GM21360 (cell line): ENCODE measurements at regions not wholly inside any gene's neighbourhood (a gene's known extent, or its start where the extent isn't known, plus 50 kb on each side); places are given as distances from the start of the nearest gene placed in this dataset.
"Not testable (repeated sequence)": the region's sequence is repeated elsewhere in the genome, so short reads cannot be mapped to it uniquely, and the experiment has no call there.

ENCODE experiments used
- ATAC-seq: cut with Tn5 transposase; IDR thresholded peaks from one replicate; pipeline ENCODE4 v1.9.1; 2021; ENCODE audit warnings: mild to moderate bottlenecking, moderate library complexity; ENCODE audit not compliant: unreplicated experiment

- no peak for ATAC-seq
Measured at GRCh38 chr1:232146514-232146913, 483.4 kb downstream of the SIPA1L2 start.

- ATAC-seq: no peak
Measured at GRCh38 chr1:232145768-232146167, 484.2 kb downstream of the SIPA1L2 start.

- no peak for ATAC-seq
Measured at GRCh38 chr1:232144696-232145230, 485.2 kb downstream of the SIPA1L2 start.

- ATAC-seq: no peak
Measured at GRCh38 chr1:232143315-232143886, 486.5 kb downstream of the SIPA1L2 start.

GRCh38 chr1:232142403-232143314 is 487.3 kb downstream of the SIPA1L2 start:
- no peak for ATAC-seq

- ATAC-seq: not testable (repeated sequence)
Measured at GRCh38 chr1:232141167-232141448, 488.8 kb downstream of the SIPA1L2 start.

- ATAC-seq: no peak
Measured at GRCh38 chr1:232140419-232141166, 489.3 kb downstream of the SIPA1L2 start.

- ATAC-seq: no peak
Measured at GRCh38 chr1:232139444-232139843, 490.5 kb downstream of the SIPA1L2 start.

- no peak for ATAC-seq
Measured at GRCh38 chr1:232138044-232138443, 491.9 kb downstream of the SIPA1L2 start.

- ATAC-seq: no peak
Measured at GRCh38 chr1:232137066-232137465, 492.9 kb downstream of the SIPA1L2 start.

GRCh38 chr1:232136136-232136535 is 493.8 kb downstream of the SIPA1L2 start:
- no peak for ATAC-seq

GRCh38 chr1:232134365-232134764 is 495.6 kb downstream of the SIPA1L2 start:
- no peak for ATAC-seq

- no peak for ATAC-seq
Measured at GRCh38 chr1:232132572-232132971, 497.4 kb downstream of the SIPA1L2 start.

GRCh38 chr1:232131715-232132391 is 498.1 kb downstream of the SIPA1L2 start:
- no peak for ATAC-seq

- no peak for ATAC-seq
Measured at GRCh38 chr1:232130815-232131480, 499.0 kb downstream of the SIPA1L2 start.

- ATAC-seq: no peak
Measured at GRCh38 chr1:232127190-232127589, 500.6 kb downstream of the DISC1 start.

GRCh38 chr1:232123775-232124659 is 497.4 kb downstream of the DISC1 start:
- ATAC-seq: no peak

GRCh38 chr1:232117903-232118302 is 491.3 kb downstream of the DISC1 start:
- ATAC-seq: not testable (repeated sequence)

GRCh38 chr1:232114985-232115384 is 488.4 kb downstream of the DISC1 start:
- no peak for ATAC-seq
